GM18520 (cell line): ENCODE measurements at regions not wholly inside any gene's neighbourhood (a gene's known extent, or its start where the extent isn't known, plus 50 kb on each side); places are given as distances from the start of the nearest gene placed in this dataset.

Experiments
- ATAC-seq: cut with Tn5 transposase; IDR thresholded peaks from one replicate; pipeline ENCODE4 v1.9.1; 2021; ENCODE audit not compliant: unreplicated experiment

- ATAC-seq = no peak
Observed at GRCh38 chr16:72419638-72420037, 247.7 kb upstream of the PMFBP1 start.

DNA sequence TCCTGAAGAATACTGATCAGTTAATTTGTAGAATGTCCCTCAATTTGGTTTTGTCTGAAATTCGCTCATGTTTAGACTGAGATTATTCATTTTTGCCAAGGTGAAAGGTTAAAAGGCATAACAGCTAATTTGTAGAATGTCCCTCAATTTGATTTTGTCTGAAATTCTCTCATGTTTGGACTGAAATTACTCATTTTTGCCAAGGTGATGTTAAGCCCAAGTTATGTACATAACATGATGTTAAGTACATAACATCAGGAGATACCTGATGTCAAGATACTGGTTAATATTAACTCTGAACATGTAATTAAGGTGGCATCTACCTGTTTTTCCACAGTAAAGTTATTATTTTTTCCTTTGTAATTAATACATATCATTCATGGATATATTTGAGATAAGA lies 243.4 kb upstream of the PMFBP1 start:
- ATAC-seq = no peak

GRCh38 chr16:72410492-72410891 lies 238.5 kb upstream of the PMFBP1 start:
- ATAC-seq = no peak

- no peak for ATAC-seq
Observed at GRCh38 chr16:72409423-72409822, 237.5 kb upstream of the PMFBP1 start.

- ATAC-seq = no peak
Observed at GRCh38 chr16:72406390-72406789, 234.4 kb upstream of the PMFBP1 start.

DNA sequence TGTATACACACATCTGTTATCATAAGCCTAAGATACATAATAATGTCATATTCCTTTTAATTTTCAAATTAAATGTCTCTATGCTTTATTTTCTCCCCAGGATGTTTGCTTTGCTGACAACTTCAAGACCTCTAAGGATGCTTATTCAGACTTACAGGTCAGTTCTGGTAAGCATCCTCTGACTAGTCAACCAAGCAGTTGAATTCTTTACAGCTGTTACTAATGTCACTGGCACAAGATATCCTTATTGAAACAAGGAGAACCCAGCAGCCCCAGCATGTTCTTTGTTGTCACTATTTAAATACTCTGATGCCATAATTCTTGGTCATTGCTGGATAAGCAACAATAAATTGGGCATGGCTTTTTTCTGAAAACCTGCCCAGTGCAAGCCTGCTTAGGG lies 232.3 kb upstream of the PMFBP1 start:
- ATAC-seq = no peak

DNA sequence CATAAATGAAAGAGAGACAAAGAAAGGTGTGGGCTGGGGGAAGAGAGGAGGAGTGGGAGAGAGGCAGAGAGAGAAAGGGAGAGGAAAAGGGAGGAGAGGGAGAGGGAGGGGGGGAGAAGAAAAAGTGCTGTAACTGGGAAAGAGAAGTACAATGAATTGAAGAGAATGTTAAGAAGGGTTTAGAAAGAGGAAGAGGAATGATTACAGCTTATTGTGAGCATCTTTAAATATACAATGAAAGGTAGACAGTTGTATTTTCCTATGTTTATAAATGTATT lies 229.1 kb upstream of the PMFBP1 start:
- no peak for ATAC-seq

DNA sequence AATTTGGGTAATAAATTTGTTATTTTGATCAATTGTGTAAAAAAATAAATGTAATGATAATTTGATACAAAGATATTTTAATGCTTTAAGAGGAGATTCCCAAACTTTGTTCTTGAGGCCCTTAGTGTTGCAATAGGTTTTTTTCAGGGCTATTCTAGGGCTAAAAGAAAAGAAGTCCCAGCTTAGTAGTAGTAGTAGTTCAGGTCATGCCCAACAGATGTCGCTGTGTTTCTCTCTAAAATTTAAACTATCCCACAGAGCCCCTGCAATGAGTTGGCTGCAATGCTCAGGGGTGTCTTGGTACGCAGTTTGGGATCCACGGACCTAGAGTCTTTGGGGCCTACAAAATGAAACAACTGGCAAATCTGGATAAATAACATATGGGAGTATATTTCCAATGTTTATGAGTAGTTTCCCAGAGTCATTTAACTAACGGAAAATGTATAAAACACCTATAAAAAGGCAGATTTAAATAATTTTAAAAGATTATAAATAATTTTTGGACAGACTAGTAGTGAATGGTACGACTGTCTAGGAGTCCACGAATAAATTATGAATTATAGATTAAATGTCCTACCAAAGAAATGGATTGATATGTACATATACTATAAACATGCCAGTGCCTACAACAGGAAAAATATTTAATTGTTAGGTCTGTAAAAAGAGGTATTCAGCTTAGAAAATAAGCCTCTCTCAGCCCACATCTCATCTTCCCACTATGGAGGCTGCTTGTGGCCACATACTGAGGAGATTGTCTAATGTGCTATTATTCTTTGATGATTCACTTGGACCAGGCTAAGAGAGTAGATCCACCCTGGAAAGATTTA lies 228.5 kb upstream of the PMFBP1 start:
- no peak for ATAC-seq

GRCh38 chr16:72399811-72400210 lies 227.9 kb upstream of the PMFBP1 start:
- no peak for ATAC-seq

DNA sequence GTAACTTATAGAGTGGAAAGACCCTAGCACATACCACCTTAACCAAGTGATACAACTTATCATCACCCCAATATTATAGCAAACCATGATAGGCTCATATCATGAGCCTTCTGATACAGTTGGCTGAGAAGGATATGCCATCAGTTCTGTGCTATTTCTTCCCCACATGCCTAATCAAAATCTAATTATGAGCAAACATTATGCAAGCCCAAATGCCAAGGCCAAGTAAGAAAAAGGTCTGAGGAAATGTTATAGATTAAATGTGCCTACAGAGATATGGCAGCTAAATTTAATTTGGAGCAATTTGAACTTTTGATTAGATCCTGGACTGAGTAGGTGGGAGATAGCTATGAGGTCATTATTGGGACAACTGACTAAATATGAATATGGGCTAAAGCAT lies 225.9 kb upstream of the PMFBP1 start:
- no peak for ATAC-seq

- no peak for ATAC-seq
Observed at GRCh38 chr16:72394526-72394925, 222.6 kb upstream of the PMFBP1 start.

- no peak for ATAC-seq
Observed at GRCh38 chr16:72389791-72390190, 217.8 kb upstream of the PMFBP1 start.

- no peak for ATAC-seq
Observed at GRCh38 chr16:72388007-72388406, 216.1 kb upstream of the PMFBP1 start.

GRCh38 chr16:72384651-72385050 lies 212.7 kb upstream of the PMFBP1 start:
- ATAC-seq = no peak

GRCh38 chr16:72380283-72380682 lies 208.3 kb upstream of the PMFBP1 start:
- no peak for ATAC-seq

DNA sequence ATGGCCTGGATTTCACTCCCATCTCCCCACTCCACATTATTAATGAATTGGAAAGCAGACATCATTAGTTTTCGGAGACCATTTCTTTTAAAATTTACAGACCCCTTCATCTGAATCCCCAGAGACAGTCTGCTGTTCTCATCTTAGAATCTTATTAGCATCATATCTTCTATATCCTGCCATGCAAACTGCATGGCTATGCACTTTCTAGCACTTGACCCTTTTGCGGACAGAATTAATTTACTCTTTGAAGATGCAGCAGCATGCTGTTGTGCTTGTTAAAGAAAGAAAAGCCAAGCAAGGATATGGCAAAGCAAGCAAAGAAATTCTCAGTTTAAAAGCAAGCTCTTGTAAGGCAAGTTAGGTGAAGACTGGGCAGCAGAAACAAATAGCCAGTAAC lies 201.2 kb upstream of the PMFBP1 start:
- no peak for ATAC-seq

DNA sequence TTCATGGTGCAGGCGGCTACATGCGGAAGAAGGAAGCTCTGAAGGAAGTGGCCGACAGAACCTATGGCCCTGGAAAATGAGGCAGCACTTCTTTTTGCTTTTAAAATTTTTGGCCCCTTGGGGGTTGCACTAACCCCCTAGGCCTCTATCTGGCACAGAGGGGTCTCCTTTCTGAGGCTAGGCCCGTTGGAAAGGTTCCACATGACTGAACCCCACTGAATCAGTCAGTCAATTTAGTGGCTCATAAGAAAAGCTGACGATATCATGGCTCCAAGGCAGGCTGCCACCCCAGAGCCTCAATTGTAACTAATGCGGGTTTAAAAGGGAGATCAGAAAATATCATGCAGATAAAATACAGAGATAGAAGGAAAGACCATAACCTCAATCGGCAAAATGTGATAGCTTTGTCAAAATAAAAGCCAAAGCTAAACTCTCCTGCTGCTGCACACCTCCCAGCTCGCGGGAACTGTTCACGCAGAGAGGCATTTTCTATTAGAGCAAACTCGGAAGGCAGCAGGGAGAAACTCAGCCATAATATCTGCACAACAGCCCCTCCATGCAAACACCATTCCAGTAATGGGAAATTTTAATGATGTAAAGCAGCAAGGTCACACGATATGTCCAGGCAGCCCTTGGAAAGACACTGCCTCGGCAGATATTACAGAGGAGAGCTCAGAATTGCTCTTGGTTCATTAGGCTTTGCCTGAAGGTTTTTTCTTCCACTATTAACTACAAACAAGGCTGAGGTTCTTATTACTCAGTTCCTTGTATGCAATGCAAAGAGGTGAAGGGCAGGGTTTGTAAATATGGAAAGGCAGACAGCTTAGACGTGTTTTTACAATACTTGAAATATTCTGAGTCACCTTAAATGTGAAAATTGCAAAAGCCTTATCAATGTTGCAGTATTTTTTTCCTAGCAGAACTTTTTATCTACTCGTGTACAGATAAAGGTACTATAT lies 200.4 kb upstream of the PMFBP1 start:
- ATAC-seq = no peak

GRCh38 chr16:72371307-72372086 lies 199.5 kb upstream of the PMFBP1 start:
- no peak for ATAC-seq

DNA sequence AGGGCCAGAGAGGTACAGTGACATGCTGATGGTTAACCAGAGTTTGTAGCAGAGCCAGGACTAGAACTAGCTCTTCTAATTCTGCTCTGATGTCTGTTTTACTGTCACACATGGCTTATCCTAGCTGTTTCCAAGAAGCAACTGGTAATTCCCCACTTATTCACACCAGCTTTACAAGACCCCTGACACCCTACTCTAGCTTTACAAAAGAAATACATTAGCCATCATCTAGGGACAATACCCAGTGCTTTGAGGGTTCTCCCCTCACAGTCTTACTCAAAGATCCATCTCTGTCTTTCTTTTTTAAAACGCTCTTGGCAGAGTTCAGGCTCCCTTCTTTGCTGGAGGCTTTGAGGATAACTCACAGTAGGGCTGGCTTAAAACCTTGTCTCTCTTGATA lies 197.3 kb upstream of the PMFBP1 start:
- no peak for ATAC-seq

GRCh38 chr16:72367851-72368250 lies 195.9 kb upstream of the PMFBP1 start:
- no peak for ATAC-seq

DNA sequence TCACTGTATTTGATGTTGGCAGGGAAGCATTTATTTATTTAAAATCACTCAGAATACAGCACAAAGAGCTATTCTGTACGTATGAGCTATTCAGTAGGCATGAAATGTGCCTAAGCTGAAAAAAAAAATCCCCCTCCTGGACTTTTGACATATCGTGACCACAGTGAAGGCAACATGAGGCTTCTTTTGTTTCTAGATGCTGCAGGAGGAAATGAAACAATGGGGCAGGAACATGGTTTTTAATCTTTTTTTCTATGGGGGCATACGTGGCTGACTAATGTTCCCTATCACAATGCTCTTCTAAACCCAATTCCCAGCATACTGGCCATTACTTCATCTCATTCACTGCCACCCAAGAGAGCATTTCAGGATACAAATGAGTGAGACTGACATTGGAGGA lies 191.0 kb upstream of the PMFBP1 start:
- ATAC-seq = no peak

DNA sequence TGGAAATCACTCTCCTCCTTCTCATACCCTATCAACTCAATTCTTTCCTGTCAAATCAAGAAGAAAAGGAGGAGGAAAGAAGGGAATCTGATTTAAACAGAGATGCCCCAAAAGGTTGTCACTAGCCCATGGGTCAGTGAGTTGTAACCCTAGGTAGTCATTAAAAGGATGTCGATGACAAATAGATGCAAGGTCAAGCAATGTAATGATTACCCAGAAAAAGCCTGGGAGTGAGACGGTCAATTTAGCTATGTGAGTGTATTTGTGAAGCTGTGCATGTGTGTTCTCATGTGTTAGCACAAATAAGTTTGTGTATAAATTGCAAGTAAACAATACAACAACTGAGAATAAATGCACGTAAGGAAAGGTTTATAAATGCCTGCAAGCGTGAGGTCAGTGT lies 190.5 kb upstream of the PMFBP1 start:
- ATAC-seq = no peak
